Activated CD8-positive, alpha-beta memory T cell treated with anti-CD3 and anti-CD28 coated beads, Interleukin-2, amount 50 U/mL, for 4 hours (primary cell): ENCODE measurements at regions not wholly inside any gene's neighbourhood (a gene's known extent, or its start where the extent isn't known, plus 50 kb on each side); places are given as distances from the start of the nearest gene placed in this dataset.

Source experiments
- DNase-seq: peaks from one replicate; pipeline ENCODE4 v3.0.0-alpha.2; 2020

DNA sequence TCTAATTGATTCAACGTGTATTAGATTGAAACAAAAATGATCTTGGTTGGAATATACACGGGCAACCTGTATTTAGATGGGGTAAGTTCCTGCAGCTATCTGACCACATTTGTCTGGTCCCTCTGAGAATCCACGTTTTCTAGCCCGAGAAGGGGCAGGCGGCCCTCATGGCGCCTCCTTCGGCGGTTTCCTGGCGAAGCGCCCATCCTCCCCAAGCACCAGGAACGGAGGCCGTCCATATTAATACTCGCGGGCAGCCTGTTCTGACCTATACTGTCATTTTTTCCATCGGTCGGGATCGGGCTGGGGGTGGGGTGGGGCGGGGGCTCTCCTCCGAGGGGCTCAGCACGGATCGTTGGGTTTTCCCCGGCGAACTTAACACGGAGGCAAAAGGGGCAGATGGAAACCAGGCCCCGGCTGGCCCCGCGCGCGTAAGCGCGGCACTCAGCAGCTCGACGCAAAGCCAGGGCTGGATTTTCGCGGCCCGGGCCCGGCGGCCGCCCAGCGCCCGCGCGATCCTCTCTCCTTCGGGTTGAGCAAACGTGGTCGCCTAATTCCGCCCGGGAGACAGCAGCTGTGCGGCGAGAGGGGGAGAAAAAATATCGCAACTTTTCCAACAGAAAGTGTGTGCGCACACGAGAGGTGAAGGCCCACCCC lies 77.2 kb upstream of the BCOR start:
- peak; percentile 53 for DNase-seq

DNA sequence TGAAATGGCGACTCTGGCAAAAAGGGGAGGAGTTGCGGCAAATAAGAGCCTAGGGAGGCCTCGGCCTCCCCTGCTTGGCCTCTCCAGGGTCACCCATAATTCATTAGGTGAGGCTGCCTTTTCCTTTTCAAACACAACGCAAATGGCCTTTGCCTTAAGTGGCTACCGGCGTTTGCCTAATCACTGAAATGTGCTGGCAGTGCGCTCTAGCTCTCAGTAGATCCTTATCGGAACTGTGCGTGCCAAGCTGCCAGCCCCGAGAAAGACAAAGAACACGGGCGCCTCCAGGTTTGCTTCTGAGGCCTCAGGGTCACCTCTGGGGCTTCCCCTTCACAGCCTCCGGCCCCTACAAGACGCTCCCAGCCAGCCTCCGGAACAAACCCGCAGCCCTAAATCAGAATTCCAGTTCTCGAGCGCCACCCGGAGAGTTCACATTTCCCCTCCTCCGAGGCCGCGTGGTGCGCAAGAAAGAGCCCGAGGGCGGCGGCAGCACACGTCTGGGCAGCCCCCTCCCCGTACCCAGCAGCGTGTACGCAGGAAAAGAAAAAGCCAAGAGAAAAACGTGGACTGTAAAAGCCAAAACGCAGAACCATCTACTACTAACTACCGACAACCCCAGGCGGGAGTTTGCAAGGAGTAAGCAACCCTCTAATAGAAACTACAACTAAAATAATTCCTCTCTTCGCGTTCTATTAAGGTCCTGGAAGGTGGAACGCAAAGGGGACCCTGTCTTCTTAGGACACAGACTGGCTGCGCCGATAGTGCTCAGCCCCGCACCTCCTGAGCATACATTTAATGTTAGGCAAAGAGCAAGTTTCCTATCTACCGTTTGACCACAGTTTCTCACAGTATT lies 76.5 kb upstream of the BCOR start:
- peak; percentile 51 for DNase-seq

DNA sequence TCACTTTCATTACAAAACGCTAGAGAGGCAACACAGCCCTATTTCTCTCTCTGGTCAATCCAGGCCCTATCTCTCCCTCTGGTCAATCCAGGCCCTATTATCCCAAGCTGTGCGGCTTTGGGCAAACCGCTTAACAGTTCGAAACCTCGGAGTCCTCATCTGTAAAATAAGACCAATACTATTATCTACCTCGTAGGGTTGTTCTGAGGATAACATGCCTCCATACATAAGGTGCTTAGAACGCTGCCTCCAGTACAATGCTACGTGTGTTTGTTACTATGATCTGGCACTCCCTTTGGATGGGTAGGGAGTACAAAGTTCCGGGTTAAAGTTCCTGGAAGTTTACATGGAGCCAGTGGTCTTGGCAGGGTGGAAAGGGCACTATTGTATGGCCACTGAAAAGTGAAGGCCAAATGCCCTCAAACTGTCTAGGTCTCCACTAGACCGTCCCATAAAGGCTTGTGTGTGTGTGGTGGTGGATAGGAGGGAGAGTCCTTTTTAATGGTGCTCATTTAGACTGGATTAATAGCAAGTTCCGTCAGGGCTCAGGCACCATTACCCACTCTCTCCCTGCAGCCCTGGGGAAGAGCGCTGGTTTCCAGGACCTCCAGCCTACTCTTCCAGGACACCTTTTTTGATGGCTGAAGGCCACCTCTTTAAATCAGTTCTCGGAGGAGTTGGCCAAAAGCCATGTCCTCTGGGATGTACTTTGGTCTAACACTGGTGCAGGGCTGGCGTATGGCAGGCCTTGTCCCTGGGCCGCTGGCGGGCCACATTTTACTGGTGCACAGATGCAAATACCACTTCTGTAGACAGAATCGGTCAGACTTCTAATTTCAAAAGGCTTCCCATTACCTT lies 75.6 kb upstream of the BCOR start:
- no peak for DNase-seq

DNA sequence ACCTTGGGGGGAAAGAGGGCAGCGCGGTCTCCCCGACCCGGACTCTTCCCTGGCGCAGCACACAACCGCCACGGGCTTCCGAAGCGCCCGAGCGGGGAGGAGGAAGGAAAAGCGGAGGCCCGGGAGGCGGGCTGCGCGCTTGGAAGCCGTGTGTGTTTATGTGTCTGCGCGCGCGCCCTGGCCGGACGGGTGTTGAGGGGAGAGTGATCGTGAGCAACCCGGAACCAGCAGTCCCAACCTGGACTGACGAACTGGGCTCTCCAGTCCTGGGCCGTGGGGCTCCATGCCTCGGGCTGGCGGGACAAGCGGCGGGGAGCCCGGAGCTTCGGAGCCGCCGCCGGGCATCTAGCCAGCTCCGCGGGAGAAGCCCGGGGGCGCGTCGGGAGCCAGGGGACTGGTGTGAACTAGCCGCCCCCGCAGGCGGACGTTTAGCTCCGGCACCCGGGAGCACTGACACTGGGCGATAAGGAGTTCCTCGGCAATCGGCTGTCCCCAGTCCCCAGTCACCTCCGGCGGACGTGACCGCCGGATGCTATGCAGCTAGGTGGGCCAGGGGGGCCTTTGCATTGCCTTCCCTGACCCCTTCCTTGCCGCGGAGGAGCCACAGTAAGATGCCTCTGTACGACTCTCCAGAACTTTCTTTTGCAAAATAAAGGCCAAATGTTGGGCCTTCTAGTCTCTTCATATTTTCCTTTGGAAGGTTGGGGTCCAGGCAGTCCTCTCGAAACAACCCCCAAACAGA lies 74.8 kb upstream of the BCOR start:
- peak; percentile 34 for DNase-seq

DNA sequence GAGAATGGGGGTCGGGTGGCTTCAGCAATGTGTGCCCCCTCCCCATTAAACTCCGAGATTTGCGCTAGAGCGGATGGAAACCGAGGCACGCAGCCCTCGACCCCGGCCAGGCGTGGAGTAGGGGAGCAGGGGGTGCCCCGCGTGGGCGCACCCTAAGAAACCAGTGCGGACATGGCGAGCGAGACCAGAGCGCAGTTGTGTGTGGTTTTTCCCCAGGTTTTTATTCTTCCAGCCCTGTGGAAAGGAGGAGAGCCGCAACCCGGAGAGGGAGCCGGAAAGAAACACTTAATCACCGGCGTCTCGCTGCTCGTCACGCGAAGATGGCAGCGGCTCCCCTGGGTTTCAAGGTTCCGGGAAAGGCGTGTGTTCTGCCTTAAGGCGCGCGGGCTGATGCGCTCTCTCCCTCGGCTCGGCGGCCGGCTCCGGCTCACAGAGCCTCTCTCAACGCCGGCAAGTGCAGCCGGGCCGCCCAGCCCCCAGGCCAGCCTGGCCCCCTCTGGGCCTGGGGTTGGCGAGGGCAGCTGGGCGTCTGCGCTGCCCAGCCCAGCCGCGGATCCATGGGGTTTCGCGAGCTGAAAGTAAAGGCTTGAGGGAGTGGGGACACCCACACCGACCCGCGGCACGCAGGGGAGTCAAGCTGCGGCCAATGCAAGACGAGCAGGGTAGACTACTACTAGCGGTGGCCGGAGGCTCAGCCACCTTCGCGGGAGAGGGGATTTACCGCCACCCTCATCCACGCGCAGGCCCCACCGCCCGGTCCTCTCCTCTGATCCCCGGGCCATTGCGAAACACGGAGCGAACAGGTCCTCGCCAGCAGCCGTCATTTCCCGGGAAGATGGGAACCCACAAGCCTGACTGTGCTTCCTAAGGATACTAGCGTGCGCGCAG lies 74.0 kb upstream of the BCOR start:
- peak; percentile 39 for DNase-seq

DNA sequence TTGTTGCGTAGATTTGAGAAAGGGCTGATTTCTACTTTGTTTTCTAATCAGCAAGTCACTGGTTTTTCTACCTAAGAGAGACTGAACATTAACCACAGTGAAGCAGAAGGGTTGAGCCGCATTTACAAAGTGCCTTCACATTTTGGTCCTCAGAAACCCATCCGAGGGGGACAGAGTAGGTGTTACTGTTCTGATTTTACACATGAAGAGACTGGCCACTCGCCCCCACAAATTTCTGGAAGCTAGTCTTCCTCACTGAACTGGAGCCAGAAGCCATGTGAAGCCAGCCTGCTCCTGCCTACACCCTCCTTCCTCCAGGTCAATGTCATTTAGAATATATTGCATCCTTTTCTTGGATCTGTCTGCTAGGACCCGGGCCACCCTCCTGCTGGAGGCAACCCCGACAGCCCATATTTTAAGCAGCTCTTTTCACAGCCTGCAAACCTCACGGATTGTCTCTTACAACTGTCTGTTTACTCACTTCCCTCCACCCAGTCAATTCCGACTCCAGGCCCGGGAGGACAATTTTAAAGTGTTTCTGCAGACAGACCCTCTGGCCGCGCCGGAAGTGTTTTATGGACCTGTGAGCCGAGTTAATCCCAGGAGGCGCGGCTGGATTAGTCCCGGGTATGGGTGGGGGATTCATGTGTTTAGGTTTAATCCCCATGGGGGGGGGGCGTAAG lies 73.2 kb upstream of the BCOR start:
- peak; percentile 21 for DNase-seq

DNA sequence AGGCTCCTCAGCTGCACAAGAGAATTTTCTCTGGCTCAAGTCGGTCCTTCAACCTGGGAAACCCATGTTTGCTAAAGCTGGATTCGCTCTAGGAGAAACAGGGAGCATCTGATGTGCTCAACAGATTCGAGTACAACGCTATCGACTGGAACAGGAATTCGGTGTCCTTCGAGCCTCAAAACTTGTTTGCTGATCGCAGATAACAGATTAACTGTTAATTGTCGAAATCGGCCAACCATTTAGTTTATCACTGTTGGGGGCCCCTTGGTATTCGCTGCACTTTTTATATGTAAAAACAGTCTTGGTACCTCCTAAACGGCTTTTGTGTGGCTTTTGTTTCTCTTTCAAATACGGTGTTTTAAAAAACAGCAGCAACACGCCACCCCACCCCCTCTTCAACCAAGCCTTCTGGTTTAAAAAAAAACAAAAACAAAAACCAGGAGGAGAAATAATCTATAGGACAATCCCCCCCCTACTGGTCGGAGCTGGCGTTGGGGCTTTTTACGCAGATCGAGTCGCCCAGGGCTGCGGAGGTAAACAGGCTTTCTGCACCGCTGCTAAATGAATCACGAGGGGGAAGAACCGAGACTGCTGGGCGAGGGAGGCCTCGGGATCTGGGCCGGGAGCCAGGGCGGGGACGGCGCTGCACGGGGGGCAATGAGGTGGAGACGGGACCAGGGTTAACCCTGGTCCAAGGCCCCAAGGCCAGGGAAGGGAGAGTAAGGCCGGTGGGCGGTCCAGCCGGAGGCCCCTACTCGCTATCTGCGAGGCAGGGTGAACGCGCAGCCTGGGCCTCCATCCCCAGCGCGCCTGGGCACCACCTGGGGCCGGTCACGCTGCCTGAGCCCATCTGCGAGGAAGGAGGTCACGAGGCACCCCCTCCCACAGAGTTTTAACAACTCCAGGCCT lies 71.7 kb upstream of the BCOR start:
- peak; percentile 77 for DNase-seq

DNA sequence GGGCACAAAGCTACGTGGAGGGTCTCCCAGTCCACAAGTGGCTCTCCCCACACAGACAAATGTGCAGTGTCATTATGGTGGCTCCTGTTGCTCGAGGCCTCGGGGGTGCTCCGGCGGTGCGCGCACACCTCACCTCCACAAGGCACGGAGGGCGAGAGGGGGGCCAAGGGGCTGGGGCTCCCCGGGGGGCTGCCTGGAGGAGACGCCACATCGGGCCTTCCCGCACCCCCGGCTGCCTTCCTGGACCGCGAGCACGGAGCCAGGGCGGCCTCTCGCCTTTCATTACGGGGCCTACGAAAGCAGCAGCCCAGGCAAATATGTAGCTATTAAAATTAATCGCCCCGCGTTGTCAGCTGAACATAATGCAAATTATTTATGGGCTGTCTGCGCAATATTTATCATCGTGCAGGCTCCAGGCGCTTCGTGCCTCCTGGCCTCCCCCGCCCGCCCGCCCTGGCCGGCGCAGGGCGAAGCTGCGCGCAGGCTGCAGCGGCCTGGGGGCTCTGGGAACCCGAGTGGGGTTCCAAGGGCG lies 70.8 kb upstream of the BCOR start:
- no peak for DNase-seq

DNA sequence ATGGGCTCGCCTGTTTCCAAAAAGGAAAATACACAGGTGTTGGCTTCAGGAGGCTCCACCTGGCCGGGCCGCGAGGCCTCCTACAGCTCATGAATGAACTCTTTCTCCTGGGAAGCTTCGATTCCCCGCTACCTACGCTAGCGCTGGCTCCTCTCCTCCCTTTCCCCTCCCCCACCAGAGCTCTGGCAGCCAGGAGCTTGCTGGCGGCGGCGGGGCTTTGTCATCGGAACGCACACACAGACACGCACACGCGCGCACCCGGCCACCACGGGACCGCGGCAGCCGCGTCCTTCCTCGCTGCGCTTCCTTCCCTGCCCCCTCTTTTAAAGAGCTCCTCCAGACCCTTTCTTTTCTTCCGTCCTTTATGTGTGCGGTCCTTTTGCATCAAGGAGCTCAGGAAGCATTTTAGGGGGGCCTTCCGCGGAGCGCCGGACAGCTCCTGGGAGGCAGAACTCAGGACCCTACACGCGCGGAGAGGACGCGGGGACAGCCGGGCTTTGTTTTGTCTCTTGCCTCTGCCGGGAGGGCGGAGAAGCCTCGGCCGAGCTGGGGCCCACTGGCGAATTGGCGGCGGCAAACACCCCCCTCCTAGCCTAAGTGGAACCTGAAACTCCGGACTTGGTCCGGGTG lies 70.2 kb upstream of the BCOR start:
- DNase-seq: peak; percentile 22

DNA sequence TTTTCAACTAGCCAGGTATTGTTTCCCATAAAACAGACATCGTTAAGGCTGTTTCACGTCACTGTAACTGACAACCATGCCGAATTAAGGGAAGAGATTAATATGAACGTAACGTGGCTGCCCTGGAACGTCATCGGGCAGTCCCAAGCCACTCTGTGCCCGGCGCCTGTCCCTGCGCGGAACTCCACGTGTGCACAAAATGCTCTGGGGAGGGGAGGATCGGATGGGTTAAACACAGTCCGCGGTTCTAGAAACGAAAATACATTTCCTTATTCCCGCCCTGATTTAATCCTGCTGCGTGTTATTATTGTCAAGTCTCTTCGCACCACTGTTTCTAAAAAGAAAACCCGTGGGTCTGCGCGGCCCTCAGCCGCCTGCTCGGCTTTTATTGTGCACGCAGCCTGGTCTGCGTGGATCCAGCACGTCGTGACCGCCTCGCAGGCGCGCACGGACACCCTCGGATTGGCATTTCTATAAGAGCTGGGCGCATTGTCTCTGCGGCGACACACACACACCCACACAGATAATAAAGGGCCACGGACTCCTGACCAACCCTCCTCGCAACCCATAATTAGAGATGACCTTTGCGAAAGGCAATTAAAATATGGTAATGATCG lies 69.6 kb upstream of the BCOR start:
- no peak for DNase-seq

DNA sequence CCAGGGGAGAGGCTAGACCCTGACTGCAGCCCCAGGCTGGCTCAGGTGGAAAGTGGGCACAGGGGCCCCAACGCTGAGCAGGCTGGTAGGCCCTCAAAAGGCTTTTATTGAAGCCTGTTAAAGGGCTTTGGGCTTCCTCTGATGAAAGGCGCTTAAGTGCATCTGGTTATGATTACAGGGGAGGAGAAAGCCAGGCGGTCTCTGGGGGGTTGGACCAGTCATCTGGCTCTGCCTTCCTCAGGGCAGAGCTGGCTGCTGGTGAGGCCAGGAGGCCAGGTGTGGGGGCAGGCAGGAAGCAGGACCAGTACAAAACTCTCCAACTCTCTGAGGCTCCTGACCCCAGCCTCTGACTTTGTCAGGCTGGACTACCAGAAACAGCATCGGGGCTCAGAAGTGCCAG lies 68.8 kb upstream of the BCOR start:
- no peak for DNase-seq

DNA sequence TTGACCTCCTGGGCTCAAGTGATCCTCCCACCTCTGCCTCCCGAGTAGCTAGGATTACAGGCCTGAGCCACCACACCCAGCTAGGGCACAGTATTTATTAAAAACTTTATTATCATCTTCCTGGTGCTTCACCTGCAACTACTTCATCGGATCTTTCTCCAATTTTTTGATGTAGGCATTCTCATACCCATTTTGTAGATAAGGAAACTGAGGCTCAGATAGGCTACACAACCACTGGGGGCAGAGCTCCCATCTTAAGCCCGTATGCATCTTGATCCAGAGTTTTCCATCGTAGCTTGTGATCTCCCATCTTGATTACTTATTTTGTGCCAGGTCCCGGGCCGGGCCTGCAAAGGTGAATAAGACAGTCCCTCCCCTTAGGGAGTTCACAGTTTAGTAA lies 68.1 kb upstream of the BCOR start:
- no peak for DNase-seq

DNA sequence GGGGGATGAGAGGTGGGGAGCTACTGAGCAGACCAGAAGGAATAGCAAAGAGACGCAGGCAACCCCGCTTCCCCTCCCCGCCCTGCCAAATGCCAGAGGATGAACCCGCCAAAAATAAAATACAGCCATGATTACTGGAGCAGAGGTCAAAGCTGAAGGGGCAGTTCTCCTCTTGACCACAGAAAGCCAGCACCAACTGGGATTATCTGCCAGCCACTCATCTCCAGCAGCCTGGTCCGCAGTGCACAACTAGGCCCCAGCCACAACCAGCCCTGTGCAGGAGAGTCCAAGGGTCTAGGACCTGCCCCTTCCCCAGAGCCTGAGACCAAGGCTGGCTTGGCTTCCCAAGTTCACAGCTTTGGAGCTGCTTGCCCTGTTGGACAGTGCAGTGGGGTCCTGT lies 67.4 kb upstream of the BCOR start:
- DNase-seq: no peak

DNA sequence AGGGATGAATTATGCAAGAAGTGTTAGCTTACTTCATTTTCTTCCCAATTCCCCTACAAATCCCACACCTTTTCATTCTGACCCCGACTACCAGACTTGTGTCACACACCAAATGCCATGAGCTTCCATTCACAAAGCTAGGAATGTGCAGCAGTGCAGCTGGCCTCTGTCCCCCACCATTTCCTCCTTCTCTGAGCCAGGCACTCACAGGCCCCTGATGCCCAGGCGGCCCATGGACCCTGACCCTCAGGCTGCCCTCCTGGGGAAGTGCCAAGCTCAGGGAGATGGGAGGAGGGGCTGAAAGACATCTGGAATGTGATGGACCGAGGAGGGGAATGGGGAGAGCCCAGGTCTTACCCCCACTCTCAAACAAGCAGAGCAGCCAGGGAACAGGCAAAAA lies 67.0 kb upstream of the BCOR start:
- no peak for DNase-seq

DNA sequence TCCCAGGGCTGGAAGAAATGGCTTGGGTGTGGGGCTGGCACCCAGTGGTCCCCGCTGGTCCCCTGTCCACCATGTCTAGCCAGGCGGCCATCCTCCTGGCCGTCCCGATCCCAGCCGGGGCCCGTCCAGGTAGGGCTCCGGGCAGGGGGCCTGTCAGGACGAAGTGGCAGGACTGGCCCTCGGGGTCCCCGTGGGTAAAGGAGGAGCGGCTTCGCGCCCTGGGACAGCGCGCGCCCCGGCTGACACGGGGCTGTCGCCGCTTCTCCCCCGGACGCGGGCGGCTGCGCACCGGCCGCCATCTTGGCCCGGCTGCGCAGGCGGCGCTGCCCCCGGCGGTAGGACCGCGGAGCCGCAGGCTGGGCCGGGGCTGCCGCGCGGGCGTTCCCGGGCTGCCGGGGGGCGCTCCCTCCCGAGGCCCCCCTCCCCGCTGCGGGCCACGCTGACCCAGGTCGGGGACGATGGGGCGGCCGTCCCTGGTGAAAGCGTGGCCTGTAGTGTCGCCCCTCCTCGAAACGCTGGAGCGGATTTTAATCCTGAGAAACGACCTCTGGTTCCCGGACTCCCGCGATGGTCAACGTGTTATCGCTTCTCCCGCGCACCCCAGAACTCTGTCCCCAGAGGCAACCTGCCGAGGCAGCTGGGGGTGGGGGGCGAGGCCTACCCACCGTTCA lies 60.4 kb upstream of the BCOR start:
- peak; percentile 38 for DNase-seq

DNA sequence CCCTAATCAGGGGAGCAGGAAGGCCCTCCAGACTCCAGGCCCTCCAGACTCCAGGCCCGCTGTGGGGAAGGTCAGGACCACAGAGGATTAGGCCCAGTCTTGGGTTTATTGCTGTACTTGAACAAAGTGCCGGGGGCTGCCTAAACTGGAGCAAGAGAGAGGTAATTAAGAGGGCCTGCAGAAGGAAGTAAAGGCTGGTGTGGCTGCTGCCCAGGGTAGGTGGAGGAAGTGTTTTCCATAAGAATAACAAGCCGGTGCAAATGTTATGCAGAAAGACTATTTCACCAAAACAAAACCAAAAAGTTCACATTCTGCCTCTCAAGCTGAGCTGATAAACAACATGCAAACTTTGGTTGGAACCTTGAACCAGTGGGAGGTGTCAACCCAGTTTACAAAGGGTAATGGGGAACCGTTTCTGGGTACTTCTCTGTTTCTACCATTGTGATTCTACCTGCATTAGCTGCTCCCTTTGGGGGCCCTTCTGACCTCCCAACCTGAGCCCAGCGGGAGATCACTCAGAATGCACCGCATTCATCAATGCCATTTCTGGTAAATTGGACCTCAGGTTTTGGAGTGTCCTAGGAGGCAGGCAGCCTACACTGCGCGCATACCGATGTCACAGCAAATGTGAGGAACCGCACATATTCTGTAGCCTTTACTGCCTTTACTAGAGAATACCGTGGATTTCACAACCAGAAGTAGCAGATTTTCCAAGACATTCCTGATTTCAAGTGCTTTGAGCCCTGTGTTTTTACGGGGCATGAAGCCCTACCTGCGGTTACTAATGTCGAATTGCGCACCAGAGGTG lies 59.7 kb upstream of the BCOR start:
- DNase-seq: no peak

DNA sequence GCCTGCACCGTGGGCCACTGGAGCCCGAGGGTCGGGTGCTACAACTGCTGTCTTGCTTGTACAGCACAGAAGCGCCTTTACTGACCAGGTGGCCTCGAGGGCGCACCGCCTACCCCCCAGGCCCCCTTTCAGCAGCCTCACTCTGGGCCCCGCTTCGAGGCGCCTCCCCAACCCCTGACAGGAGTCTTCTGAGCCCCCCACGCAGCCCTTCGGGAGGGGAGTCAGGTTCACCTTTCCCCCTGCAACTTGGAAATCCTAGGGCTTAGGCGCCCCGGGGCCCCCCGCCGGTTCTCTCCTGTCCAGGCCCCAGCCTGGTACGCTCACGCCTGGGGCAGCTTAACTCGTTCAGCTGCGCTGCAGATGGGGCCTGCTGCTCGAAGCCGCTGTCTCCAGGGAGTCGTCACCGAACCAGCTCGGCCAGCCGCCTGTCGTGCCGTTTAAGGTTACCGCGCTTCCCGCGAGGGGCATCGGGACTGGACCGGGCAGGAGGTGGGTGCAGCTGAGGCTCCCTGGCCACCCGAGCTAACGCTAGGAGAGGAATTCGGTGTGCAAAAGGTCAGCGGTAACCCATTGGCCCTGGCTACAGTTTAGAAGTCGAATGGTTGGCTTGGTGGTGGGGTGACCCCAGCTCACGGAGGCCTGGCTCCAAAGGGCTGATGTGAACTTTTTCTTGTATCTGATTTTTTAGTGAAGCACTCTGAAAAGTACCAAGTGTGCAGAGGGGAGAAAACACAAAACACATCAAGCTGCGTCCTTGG lies 58.9 kb upstream of the BCOR start:
- DNase-seq: no peak
